Kidney (tissue), 13 donors: ENCODE measurements at regions not wholly inside any gene's neighbourhood (a gene's known extent, or its start where the extent isn't known, plus 50 kb on each side); places are given as distances from the start of the nearest gene placed in this dataset.
"Not testable (repeated sequence)": the region's sequence is repeated elsewhere in the genome, so short reads cannot be mapped to it uniquely, and the experiment has no call there.

Experiments used
- DNase-seq, 5 donors: peaks; one replicate each; pipeline ENCODE4 v3.0.0-alpha.2; 2013 to 2020
- FAIRE-seq: peaks from 2 replicates; lab custom pipeline; 2012; peaks lifted over from hg19 to GRCh38; lab: Jason Lieb, UNC
- H3K27ac ChIP-seq, 2 donors: one replicate each; pipeline ENCODE4 v1.7.0; 2013; ENCODE audit warnings: low read depth in 2 of 2, low read length in 2 of 2, inconsistent platforms in 1 of 2
- H3K27me3 ChIP-seq: one replicate; pipeline ENCODE4 v1.7.1; 2013; ENCODE audit warnings: low read length, inconsistent platforms; ENCODE audit not compliant: control insufficient read depth, insufficient read depth
- H3K36me3 ChIP-seq, 3 donors: one replicate each; pipeline versions ENCODE4 v1.7.0 to v1.7.1; 2013; ENCODE audit warnings: low read length in 3 of 3, control low read depth in 1 of 3, inconsistent platforms in 1 of 3; ENCODE audit not compliant: insufficient read depth in 3 of 3, control insufficient read depth in 2 of 3
- H3K4me1 ChIP-seq, 3 donors: one replicate each; pipeline versions ENCODE4 v1.7.0 to v1.7.1; 2013; ENCODE audit warnings: low read length in 3 of 3, inconsistent platforms in 1 of 3, low read depth in 1 of 3; ENCODE audit not compliant: control insufficient read depth in 2 of 3, insufficient read depth in 2 of 3
- H3K4me3 ChIP-seq, 3 donors: one replicate each; pipeline versions ENCODE4 v1.7.0 to v1.8.1; 2013; ENCODE audit warnings: low read length in 3 of 3, control low read depth in 1 of 3, inconsistent platforms in 1 of 3
- H3K9ac ChIP-seq, 3 donors: one replicate each; pipeline versions ENCODE4 v1.7.0 to v1.7.1; 2013; ENCODE audit warnings: low read length in 3 of 3, control low read depth in 1 of 3, inconsistent platforms in 1 of 3
- H3K9me3 ChIP-seq, 3 donors: one replicate each; pipeline versions ENCODE4 v1.7.0 to v1.7.1; 2013; ENCODE audit warnings: low read length in 3 of 3, control low read depth in 1 of 3, inconsistent platforms in 1 of 3; ENCODE audit not compliant: control insufficient read depth in 2 of 3, insufficient read depth in 1 of 3
- CTCF ChIP-seq: IDR thresholded peaks from 3 replicates; pipeline ENCODE4 v1.5.1; 2012; ENCODE audit warnings: mild to moderate bottlenecking, moderate library complexity, borderline replicate concordance; ENCODE audit not compliant: insufficient read depth; ENCODE audit errors: extremely low read depth
- intact Hi-C: fragments of 100-400 bp; cut with DNase I; formaldehyde crosslinking; loops from one replicate; pipeline ENCODE4 v1.11.1; 2022
- donor health status: control.
- donor health status: control.
- donor health status: control.
- donor health status: control.
- donor health status: control.
- donor health status: DM: yes; HTN: yes; CAD: no.
- donor health status: Normal renal cell carcinoma (clear cell type).

- H3K36me3 ChIP-seq, DNase-seq, H3K4me3 ChIP-seq, H3K9me3 ChIP-seq, H3K4me1 ChIP-seq, FAIRE-seq, H3K27me3 ChIP-seq, intact Hi-C loops, H3K27ac ChIP-seq, H3K9ac ChIP-seq: not testable (repeated sequence)
Observed at GRCh38 chrX:124181515-124181914, 150.9 kb upstream of the TEX13D start.

- intact Hi-C loops: no loop called here
- Histone ChIP-seq H3K27ac (no peak overlapping the region), H3K4me1 (no peaks in the 10 kb centered on the region), H3K9ac (no peak overlapping the region), H3K27me3 (no peaks in the 10 kb centered on the region), H3K36me3 (no peaks in the 10 kb centered on the region), H3K9me3 (no peaks in the 10 kb centered on the region), H3K4me3 (no peak overlapping the region)
- DNase-seq: no peak
- FAIRE-seq: no peak
- no peak for TF ChIP-seq CTCF
Observed at GRCh38 chrX:124190440-124190839, 142.0 kb upstream of the TEX13D start.

- no peak overlapping the region for H3K4me3 ChIP-seq
- no peak overlapping the region for H3K27ac ChIP-seq
- peak in 2 of 5 donors; percentile 23 to 32 for DNase-seq
- no peak overlapping the region for H3K9ac ChIP-seq
- H3K9me3 ChIP-seq: no peaks in the 10 kb centered on the region
- no peaks in the 10 kb centered on the region for H3K36me3 ChIP-seq
- FAIRE-seq: no peak
- intact Hi-C loops: no loop called here
- no peaks in the 10 kb centered on the region for H3K27me3 ChIP-seq
- no peaks in the 10 kb centered on the region for H3K4me1 ChIP-seq
- no peak for TF ChIP-seq CTCF
Observed at GRCh38 chrX:124194199-124194598, 138.3 kb upstream of the TEX13D start.

GRCh38 chrX:124194901-124195300 lies 137.6 kb upstream of the TEX13D start:
- Histone ChIP-seq H3K9me3 (no peaks in the 10 kb centered on the region), H3K27me3 (no peaks in the 10 kb centered on the region), H3K27ac (no peak overlapping the region), H3K36me3 (no peaks in the 10 kb centered on the region), H3K4me1 (no peaks in the 10 kb centered on the region), H3K9ac (no peak overlapping the region), H3K4me3 (no peak overlapping the region)
- no peak for FAIRE-seq
- no peak for TF ChIP-seq CTCF
- intact Hi-C loops: no loop called here
- no peak for DNase-seq
